HG03342 (cell line): ENCODE measurements at regions not wholly inside any gene's neighbourhood (a gene's known extent, or its start where the extent isn't known, plus 50 kb on each side); places are given as distances from the start of the nearest gene placed in this dataset.
A peak's percentile ranks its signal among the peaks of the same experiment; 100 is the strongest.

Experiments used
- ATAC-seq: cut with Tn5 transposase; IDR thresholded peaks from one replicate; pipeline ENCODE4 v1.9.1; 2021; ENCODE audit warnings: mild to moderate bottlenecking, moderate library complexity; ENCODE audit not compliant: unreplicated experiment

- ATAC-seq: no peak
These were observed 76.2 kb upstream of the TP63 start for GRCh38 chr3:189554868-189555557.

GRCh38 chr3:189555558-189555881 is 75.7 kb upstream of the TP63 start:
- ATAC-seq: no peak

- no peak for ATAC-seq
These were observed 73.4 kb upstream of the TP63 start for GRCh38 chr3:189557824-189558223.

GRCh38 chr3:189561256-189561655 is 69.9 kb upstream of the TP63 start:
- ATAC-seq: no peak

- ATAC-seq: peak; percentile 83
These were observed 67.2 kb upstream of the TP63 start for GRCh38 chr3:189563853-189564563.

GRCh38 chr3:189566550-189567130 is 64.5 kb upstream of the TP63 start:
- no peak for ATAC-seq

GRCh38 chr3:189567322-189567721 is 63.9 kb upstream of the TP63 start:
- no peak for ATAC-seq

GRCh38 chr3:189567766-189568420 is 63.3 kb upstream of the TP63 start:
- no peak for ATAC-seq

GRCh38 chr3:189568961-189569360 is 62.2 kb upstream of the TP63 start:
- ATAC-seq: no peak

GRCh38 chr3:189569473-189569872 is 61.7 kb upstream of the TP63 start:
- no peak for ATAC-seq

- peak; percentile 72 for ATAC-seq
These were observed 60.3 kb upstream of the TP63 start for GRCh38 chr3:189570916-189571315.

GRCh38 chr3:189572249-189572648 is 58.9 kb upstream of the TP63 start:
- ATAC-seq: no peak

- ATAC-seq: peak; percentile 30
These were observed 58.2 kb upstream of the TP63 start for GRCh38 chr3:189573004-189573403.

- no peak for ATAC-seq
These were observed 54.7 kb upstream of the TP63 start for GRCh38 chr3:189576486-189576885.

- no peak for ATAC-seq
These were observed 53.9 kb upstream of the TP63 start for GRCh38 chr3:189577050-189577951.

- no peak for ATAC-seq
These were observed 51.0 kb upstream of the TP63 start for GRCh38 chr3:189580190-189580589.
